Dedifferentiated amniotic fluid mesenchymal stem cell (primary cell): ENCODE measurements at regions not wholly inside any gene's neighbourhood (a gene's known extent, or its start where the extent isn't known, plus 50 kb on each side); places are given as distances from the start of the nearest gene placed in this dataset.

ENCODE experiments used
- DNase-seq: peaks from one replicate; pipeline ENCODE4 v3.0.0-alpha.2; 2016; ENCODE audit errors: extremely low spot score

DNA sequence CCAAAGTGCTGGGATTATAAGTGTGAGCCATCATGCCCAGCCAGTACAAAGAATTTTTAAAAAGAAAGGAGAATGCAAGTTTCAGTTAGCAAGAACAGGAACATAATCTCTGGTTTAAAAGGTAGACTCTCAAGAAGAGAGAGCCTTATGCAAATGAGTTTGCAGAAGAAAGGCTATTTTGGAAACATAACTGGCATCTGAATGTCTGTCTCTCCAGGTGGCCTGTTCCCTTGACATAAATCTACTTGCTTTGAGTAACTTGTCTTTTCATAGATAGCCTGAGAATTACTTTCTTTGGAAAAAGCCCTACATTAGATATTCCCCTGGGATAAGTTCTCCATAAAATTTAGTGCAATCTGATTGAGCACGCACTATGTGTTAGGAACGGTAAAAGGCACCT lies 109.6 kb downstream of the ICOS start:
- DNase-seq = no peak

GRCh38 chr2:204049635-204050034 lies 113.1 kb downstream of the ICOS start:
- no peak for DNase-seq

- no peak for DNase-seq
Measured at GRCh38 chr2:204050681-204051080, 114.1 kb downstream of the ICOS start.

- no peak for DNase-seq
Measured at GRCh38 chr2:204051476-204051875, 114.9 kb downstream of the ICOS start.

GRCh38 chr2:204051984-204052556 lies 115.5 kb downstream of the ICOS start:
- DNase-seq = no peak

- no peak for DNase-seq
Measured at GRCh38 chr2:204059016-204059415, 122.5 kb downstream of the ICOS start.

DNA sequence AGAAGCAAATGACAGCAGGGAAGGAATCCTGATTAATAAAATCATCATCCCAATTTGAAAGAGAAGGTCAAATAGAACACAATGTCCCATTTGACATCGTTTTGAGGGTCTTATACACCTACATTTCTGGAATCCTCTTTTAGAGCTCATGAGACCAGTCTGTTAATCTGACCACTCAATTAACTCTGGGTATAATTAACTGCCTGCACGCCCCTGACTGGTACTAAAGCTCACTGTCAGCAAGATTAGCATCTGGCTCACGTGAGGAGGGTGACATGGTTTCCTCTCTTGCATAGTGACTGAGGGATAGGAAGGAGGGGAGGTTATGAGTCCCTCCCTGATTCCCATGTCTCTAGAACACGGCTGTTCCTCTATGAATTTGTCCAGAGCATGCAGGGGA lies 124.3 kb downstream of the ICOS start:
- no peak for DNase-seq

GRCh38 chr2:204061241-204061640 lies 124.7 kb downstream of the ICOS start:
- no peak for DNase-seq

- no peak for DNase-seq
Measured at GRCh38 chr2:204064119-204064518, 127.6 kb downstream of the ICOS start.

DNA sequence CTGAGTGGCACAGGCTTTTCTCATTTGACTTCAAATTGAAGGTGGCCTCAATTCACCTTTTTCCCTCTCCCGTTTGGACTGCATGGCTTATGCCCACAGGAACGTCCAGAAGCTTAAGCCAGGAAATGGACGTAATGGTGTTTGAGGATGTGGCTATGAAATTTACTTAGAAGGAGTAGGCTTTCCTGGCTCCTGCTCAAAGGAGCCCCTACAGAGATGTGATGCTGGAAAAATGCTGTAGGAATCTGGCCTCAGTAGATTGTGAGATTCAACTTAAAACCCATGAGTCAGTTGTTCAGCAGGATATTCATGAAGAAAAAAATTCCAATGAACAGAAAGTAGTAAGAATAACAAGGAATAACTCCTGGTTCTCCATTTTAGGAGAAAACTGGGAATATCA lies 129.0 kb downstream of the ICOS start:
- no peak for DNase-seq

- DNase-seq = no peak
Measured at GRCh38 chr2:204066051-204066450, 129.5 kb downstream of the ICOS start.

DNA sequence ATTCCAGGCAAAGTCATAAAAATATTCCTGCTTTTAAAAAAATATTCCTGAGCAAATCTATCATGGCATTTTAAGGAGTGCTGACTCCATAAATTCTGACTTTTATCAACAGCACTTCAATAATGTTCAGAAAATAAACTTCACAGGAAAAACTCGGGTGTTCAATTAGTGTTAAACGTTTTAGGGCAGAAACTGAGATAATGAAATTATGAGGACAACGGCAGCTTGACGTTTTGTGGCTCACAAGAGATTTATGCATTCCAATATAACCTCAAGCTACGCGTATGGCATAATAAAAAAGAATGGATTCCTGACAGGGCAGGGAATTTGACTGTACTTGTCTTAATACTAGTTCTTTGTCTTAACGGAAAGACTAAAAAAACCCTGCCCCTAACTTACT lies 133.2 kb downstream of the ICOS start:
- DNase-seq = no peak

GRCh38 chr2:204072443-204073324 lies 136.1 kb downstream of the ICOS start:
- DNase-seq = no peak

- DNase-seq = peak; percentile 50
Measured at GRCh38 chr2:204074456-204074855, 137.9 kb downstream of the ICOS start.

- no peak for DNase-seq
Measured at GRCh38 chr2:204078003-204078698, 141.6 kb downstream of the ICOS start.

DNA sequence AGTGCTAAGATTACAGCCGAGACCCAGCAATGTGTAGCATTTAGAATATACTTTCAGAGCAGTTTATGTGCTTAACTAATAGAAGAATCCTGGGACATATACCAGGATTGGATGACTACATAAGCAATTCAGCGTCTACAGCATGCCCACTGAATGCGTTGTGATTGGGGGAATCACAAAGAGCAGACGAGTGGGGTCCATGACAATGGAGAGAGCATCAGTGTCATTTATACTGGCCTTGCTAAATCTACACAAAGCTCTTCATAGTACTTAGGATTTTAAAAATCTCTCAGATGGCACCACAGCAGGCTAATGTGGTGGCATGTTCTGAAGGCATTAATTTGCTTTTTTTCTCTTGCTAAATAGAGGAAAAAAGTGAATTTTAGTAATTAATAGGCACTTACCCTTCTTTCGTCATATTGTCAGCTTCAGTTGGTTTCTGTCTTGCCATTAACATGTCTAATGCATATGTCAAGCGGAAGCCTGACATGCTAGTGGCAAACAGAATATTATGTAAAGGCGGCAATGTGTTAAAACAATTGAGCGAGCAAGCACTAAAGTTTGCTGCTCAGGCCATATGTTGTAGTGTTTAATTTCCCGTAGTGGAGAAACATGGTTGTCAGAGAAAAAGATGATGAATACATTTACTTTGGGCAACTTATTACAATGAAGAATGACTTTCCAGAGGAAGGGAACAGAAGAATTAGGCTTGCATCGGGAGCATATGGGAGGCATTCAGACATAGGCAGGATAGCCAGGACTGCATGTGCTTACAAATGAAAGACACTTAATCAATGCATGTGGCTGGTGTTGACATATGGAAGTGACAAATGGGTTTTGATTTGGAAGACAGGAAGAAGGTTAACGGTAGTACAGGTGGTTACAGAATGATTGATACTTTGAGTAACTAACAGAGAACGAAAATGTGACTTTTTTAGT lies 145.2 kb downstream of the ICOS start:
- no peak for DNase-seq

DNA sequence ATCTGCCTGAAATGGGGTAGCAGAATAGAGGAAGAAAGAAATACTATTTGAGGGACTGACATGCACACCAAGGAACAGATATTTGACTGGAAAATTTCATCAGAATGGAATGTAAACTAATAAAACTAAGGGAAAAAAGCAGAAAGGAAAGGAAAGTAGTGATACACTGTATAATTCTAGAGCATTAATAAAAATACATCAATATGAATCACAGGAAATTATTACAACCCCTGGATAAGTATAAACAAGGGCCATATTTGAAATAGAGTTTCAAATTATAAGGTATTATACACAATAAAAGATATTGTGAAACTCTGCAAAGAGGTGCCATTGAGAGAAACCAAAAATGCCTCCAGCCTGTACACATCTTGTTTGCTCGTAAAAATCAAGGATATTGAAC lies 149.6 kb downstream of the ICOS start:
- no peak for DNase-seq

GRCh38 chr2:204089105-204089504 lies 152.5 kb downstream of the ICOS start:
- DNase-seq = no peak

GRCh38 chr2:204089574-204089973 lies 153.0 kb downstream of the ICOS start:
- no peak for DNase-seq

GRCh38 chr2:204090021-204090420 lies 153.5 kb downstream of the ICOS start:
- no peak for DNase-seq

DNA sequence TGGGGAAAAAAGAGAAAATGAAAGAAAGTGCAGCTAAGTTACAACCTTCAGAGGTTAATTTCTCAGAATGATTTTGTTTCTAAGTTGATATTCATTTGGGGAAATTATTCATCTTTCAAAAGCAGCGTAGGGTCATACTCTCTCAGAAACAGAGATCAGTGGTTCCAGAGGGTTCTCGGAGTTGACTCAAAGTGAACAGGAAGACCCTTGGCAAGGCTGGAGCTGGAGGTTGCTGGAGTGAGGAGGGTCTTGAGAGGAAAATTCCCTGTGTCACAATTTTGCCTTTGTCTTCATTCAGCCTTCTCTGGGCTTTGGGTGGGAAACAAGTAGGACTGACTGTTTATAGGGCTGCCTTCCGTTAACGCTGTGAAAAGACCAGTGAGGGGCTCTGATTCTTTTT lies 168.2 kb downstream of the ICOS start:
- no peak for DNase-seq

- DNase-seq = no peak
Measured at GRCh38 chr2:204108330-204108751, 171.8 kb downstream of the ICOS start.
